ENCODE measurements at regions not wholly inside any gene's neighbourhood (a gene's known extent, or its start where the extent isn't known, plus 50 kb on each side); places are given as distances from the start of the nearest gene placed in this dataset.

DNA sequence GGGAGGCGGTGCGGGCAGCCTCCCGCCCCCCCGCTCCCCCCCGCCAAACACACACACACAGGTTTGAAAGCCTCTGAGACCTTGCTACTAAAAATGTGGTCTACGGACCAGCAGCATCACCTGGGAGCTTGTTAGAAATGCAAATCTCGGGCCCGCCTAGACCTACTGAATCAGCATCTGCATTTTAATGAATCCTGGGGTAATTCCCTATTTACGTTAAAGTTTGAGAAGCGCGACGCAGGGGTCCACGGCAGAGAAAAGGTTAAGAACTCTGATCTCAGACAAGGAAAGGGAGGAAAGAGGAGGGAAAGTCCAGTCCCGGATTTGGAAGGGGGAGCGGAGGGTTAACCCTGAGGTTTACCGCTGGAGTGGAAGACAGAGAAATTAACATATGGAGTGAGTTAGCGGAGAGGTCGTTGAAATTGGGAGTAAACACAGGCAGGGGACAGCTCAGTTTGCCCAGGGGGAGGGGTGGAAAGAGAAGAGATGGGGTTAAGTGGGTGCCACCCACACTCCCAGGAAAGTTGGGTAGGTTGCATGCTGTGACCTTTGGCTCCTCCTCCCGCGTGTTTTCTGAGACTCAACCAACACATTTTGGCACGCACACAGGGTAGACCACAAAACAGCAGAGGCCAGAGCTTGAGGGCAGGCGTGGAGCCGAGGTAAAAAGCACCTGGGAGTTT lies 483.6 kb downstream of the BCOR start:
- H3K9me3 ChIP-seq (ENCODE audit: control insufficient read depth, low read length): no peaks in the 10 kb centered on the region
- no peaks in the 10 kb centered on the region for H3K36me3 ChIP-seq (ENCODE audit: control insufficient read depth, insufficient read depth, low read length)
- 20% methylated on average over 11 to 18 of the region's 23 CpGs for WGBS, 2 experiments (ENCODE audit: insufficient coverage in 1 of 2, insufficient read length in 1 of 2)
- no peak overlapping the region for H3K27ac ChIP-seq (ENCODE audit: low read depth, low read length)
- peaks cover 13% of the 10 kb centered on the region for H3K27me3 ChIP-seq (ENCODE audit: control insufficient read depth, insufficient read depth, low read length, poor library complexity, severe bottlenecking)
- no peak overlapping the region for H3K9ac ChIP-seq (ENCODE audit: extremely low read depth, low read length, poor library complexity, severe bottlenecking)
- H3K4me3 ChIP-seq (ENCODE audit: low read length): peak overlapping the region; percentile 67
- TF ChIP-seq, protein P1, sequence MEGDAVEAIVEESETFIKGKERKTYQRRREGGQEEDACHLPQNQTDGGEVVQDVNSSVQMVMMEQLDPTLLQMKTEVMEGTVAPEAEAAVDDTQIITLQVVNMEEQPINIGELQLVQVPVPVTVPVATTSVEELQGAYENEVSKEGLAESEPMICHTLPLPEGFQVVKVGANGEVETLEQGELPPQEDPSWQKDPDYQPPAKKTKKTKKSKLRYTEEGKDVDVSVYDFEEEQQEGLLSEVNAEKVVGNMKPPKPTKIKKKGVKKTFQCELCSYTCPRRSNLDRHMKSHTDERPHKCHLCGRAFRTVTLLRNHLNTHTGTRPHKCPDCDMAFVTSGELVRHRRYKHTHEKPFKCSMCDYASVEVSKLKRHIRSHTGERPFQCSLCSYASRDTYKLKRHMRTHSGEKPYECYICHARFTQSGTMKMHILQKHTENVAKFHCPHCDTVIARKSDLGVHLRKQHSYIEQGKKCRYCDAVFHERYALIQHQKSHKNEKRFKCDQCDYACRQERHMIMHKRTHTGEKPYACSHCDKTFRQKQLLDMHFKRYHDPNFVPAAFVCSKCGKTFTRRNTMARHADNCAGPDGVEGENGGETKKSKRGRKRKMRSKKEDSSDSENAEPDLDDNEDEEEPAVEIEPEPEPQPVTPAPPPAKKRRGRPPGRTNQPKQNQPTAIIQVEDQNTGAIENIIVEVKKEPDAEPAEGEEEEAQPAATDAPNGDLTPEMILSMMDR (conservative IDR thresholded peaks at IDR 0.05): no peak
- peak; percentile 79 for DNase-seq
- no peaks in the 10 kb centered on the region for H3K36me3 Mint-ChIP-seq (ENCODE audit: low read depth)
- no peak overlapping the region for H3K27ac Mint-ChIP-seq
- H3K4me3 Mint-ChIP-seq: peak overlapping the region; percentile 57
- peaks cover 15% of the 10 kb centered on the region for H3K9me3 Mint-ChIP-seq
- H3K27me3 Mint-ChIP-seq (ENCODE audit: insufficient read depth): peaks cover 42% of the 10 kb centered on the region
- H3K4me1 ChIP-seq (ENCODE audit: control insufficient read depth, insufficient read depth, low read length): no peaks in the 10 kb centered on the region
- peaks cover 26% of the 10 kb centered on the region for H3K4me1 Mint-ChIP-seq

DNA sequence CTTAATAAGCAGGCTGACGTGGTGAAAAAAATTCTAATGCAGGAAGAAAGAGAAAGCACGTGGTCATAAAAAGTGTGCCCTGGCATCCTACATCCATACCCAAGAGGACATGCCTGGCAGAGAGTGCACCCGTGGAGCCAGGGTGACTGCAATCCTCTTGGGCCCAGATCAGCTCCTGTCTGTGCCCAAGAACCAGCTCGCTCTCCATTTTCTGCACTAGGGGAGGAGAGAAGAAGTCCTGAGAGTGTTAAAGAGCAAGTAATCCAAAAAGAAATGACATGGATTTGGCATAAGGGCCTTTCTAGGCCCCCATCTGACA lies 483.1 kb downstream of the BCOR start:
- Mint-ChIP-seq H3K4me1 (peaks cover 26% of the 10 kb centered on the region), H3K36me3 (ENCODE audit: low read depth) (no peaks in the 10 kb centered on the region), H3K9me3 (peaks cover 15% of the 10 kb centered on the region), H3K27me3 (ENCODE audit: insufficient read depth) (peaks cover 42% of the 10 kb centered on the region), H3K4me3 (peak overlapping the region; percentile 57), H3K27ac (no peak overlapping the region)
- Histone ChIP-seq H3K27ac (ENCODE audit: low read depth, low read length) (no peak overlapping the region), H3K9ac (ENCODE audit: extremely low read depth, low read length, poor library complexity, severe bottlenecking) (no peak overlapping the region), H3K9me3 (ENCODE audit: control insufficient read depth, low read length) (no peaks in the 10 kb centered on the region), H3K36me3 (ENCODE audit: control insufficient read depth, insufficient read depth, low read length) (no peaks in the 10 kb centered on the region), H3K4me3 (ENCODE audit: low read length) (no peak overlapping the region), H3K27me3 (ENCODE audit: control insufficient read depth, insufficient read depth, low read length, poor library complexity, severe bottlenecking) (peaks cover 13% of the 10 kb centered on the region), H3K4me1 (ENCODE audit: control insufficient read depth, insufficient read depth, low read length) (no peaks in the 10 kb centered on the region)
- DNase-seq: no peak
- TF ChIP-seq, protein P1 (conservative IDR thresholded peaks at IDR 0.05): no peak
- WGBS, 2 experiments (ENCODE audit: insufficient coverage in 1 of 2, insufficient read length in 1 of 2): 79 to 100% methylated on average over 2 to 3 of the region's 4 CpGs

DNA sequence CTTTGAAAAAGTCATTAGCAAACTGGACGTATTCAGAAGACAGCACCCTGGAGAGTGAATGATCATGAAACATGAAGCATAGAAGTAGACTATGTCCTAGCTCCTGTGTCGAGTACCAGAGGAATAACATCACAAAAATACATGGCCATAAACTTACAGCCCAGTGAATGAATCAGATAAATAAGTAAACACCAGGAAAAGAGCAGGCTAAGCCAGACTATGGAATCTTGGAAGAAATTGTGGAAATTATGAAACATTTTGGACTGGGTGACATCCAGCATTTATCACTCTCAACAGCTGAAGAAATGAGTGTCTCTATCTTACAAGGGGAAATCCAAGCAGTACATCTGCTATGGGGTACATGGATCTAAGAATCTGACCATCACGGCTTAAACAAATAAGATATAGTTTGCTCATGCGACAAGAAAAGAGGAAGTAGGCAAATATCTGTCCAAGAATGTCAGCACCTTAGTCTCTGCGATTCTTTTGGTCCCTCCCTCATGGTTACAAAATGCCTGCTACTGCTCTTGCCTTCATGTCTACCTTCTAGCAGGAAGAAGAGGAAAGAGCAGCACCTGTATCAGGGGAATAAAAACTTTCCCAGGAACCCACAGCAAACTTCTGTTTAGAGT lies 481.5 kb downstream of the BCOR start:
- H3K27me3 Mint-ChIP-seq (ENCODE audit: insufficient read depth): peaks cover 37% of the 10 kb centered on the region
- WGBS, 2 experiments (ENCODE audit: insufficient coverage in 1 of 2, insufficient read length in 1 of 2): 82 to 89% methylated on average over 2 to 5 of the region's 5 CpGs

More for the DNA sequence above, 481.5 kb downstream of the BCOR start:
- Histone ChIP-seq H3K4me1 (ENCODE audit: control insufficient read depth, insufficient read depth, low read length) (no peaks in the 10 kb centered on the region), H3K27me3 (ENCODE audit: control insufficient read depth, insufficient read depth, low read length, poor library complexity, severe bottlenecking) (peaks cover 13% of the 10 kb centered on the region), H3K27ac (ENCODE audit: low read depth, low read length) (no peak overlapping the region), H3K9me3 (ENCODE audit: control insufficient read depth, low read length) (no peaks in the 10 kb centered on the region), H3K36me3 (ENCODE audit: control insufficient read depth, insufficient read depth, low read length) (no peaks in the 10 kb centered on the region), H3K4me3 (ENCODE audit: low read length) (no peak overlapping the region), H3K9ac (ENCODE audit: extremely low read depth, low read length, poor library complexity, severe bottlenecking) (no peak overlapping the region)
- H3K27ac Mint-ChIP-seq: no peak overlapping the region
- peaks cover 25% of the 10 kb centered on the region for H3K9me3 Mint-ChIP-seq
- H3K4me3 Mint-ChIP-seq: no peak overlapping the region
- peaks cover 21% of the 10 kb centered on the region for H3K4me1 Mint-ChIP-seq
- DNase-seq: no peak
- no peaks in the 10 kb centered on the region for H3K36me3 Mint-ChIP-seq (ENCODE audit: low read depth)
- TF ChIP-seq, protein P1 (conservative IDR thresholded peaks at IDR 0.05): no peak

Measured in endodermal cell (in vitro differentiated cells).